ENCODE measurements at regions not wholly inside any gene's neighbourhood (a gene's known extent, or its start where the extent isn't known, plus 50 kb on each side); places are given as distances from the start of the nearest gene placed in this dataset.

DNA sequence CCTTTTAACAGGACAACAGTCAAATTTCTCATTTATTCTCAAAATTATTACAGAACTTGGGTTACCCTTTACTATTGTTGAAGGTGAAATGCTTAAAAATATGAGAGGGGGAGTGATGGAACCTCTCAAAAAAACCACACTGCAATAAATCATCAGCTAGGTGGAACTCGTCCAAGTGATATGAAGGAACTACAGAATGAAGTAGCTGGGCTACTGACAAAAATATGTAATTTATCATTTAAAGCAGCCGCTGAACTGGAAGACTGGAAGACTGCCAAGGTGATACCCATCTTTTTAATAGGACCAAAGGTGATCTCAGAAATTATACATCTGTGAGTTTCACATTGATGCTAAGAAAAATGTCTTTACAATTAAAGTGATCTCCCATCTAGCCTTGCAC is 597.7 kb upstream of the TENM3 start:
- DNase-seq (ENCODE audit: low read depth): no peak

DNA sequence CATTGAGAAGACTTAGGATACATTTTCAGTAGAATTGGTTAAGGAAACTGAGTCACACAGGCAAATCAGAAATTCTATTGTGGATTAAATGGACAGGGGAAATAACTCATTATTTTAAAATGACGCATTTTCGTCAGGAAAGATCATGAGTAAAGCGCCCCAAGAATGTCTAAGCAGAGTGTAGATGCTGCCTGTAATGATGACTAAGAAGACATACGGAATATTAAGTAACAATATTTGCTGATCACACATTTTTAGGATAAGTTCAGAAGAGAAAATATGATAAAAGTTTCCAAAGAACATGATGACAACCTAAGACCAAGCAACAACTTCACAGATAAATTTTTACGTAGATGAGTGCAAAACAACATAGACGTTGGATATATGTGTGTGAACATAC is 596.3 kb upstream of the TENM3 start:
- DNase-seq (ENCODE audit: low read depth): no peak

DNA sequence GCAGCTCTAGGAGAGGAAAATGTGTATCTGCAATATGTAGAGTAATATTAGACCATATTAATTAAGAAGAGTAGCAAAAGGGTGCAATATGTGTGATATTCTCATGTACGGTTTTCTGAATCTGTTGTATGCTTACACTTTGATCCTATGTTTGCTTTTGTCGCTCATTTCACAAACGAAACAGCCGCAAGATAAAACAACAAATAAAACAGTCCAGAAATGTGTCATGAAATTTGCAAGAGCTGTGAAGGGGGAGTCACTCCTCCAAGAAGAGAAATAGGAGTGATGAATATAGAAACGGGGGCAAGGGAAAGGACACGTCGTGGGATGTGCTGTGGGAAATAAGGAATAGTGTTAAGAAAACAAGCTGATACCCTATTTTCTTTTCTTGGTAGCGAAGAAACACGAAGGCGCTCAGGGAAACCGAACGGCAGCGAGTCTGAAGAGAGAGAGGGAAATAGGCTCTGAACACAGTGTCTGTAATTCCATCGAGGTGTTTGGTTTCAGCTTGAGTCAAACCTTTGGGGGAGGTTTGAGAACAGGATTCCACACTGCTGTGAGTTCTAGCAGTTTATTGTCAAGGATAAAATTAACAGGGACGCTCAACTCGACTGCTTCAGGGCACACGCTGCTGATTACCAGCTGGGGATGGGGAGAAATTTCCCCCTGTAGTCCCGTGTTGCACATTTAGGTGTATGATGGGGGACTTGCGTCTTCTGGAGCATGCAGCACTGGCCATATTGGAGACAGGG is 595.6 kb upstream of the TENM3 start:
- DNase-seq (ENCODE audit: low read depth): no peak

DNA sequence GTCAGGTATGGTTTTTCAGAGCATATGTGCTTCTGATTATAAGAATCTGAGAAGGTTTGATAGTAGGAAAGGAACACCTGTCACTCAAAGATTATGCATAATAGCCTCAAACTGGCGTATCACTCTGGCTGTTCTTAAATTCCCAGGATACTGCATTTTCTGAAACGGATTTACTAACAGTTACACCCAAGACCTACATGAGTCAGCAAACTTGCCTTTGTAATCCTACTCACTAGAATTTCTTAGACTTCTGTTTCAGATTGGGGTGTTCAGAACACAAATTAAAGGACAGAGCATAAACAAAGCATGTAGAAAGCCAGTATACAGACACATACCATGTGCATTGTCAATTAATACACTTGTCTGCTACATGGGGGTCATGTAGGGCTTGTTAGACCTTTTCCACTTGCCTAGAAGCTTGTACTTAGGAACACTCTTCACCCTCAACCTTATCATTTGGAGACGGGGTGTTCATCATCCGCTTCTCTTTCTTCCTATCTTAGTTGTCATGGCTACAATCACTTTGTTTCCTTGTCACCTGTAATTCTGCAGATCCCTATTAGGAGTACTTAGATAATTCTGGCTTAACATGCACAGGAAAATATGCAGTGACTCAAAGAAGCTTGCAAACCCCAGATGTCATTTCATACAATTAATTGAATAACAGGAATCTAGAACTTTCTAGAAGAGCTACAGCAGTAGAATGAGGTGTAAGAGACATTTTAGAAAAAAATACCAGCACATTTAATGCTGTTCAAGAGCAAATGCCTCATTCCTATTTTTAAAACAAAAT is 593.0 kb upstream of the TENM3 start:
- no peak for DNase-seq (ENCODE audit: low read depth)

DNA sequence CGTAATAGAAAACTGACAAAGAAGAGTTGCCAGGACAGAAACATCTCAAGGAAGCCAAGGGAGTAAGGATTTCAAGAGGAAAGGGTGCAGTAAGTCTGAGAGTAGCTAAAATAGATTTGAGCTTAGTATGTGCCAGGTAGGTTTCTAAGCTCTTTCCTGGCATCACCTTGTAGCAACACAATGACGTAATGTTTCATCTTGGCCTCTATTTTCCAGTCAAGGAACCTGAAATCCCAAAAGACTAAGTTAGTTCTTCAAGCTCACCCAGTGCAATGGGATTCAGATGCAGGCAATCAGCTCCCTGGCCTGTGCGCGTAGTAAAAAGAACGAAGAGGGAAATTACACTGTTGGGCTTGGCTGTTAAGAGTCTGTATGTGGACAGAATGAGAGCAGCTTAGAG is 586.5 kb upstream of the TENM3 start:
- no peak for DNase-seq (ENCODE audit: low read depth)

DNA sequence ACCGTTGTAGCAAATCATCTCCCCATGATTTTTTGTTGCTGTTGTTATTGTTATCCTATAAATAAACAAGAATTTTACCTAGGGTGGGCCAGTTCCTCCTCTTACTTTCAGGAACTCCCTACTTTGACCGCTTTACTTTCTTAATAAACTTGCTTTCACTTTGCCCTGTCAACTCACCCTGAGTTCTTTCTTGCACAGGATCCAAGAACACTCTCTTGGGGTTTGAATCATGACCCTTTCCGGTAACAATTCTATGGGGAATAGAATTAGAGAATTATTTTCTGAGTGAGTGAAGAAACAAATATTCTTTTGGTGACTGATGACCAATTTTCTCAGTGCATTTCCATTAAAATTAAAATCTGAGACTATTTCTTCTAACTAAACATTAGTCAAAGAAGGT is 584.0 kb upstream of the TENM3 start:
- DNase-seq (ENCODE audit: low read depth): no peak

DNA sequence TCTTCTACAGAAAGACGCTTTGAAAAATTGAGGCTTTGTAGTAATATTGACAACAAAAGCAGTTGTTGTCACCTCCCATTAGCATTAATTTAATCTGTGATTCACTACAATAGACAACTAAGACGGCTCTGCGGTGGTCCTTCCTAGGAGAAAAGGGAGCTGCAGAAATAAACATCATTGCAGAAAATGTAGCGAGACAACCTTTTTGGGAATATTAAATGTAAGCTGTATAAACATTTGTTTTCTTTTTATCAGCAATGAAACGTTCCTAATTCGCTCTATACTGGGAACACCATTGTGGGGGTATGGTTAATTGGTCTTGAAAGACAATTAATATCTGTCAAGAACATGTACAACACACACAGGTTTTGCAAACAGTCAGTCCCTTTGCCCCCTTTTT is 583.3 kb upstream of the TENM3 start:
- DNase-seq (ENCODE audit: low read depth): no peak

DNA sequence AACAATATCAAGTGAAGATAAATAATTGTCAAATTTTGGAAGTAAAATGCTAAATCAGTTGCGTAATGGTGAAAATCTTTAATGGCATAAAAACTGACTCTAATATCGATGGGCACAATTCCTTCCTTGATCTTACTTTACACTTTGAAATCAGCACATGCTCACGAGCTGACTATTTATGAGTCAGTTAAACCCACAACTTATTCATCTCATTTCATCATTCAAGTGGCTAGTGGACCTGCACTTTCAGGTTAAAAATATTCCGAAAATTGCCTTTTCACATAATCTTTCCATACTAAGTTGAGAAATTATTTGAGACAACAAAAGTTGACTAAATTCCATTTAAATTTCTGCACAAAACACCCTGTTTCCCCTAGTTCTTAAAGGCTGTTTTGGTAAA is 582.1 kb upstream of the TENM3 start:
- no peak for DNase-seq (ENCODE audit: low read depth)

DNA sequence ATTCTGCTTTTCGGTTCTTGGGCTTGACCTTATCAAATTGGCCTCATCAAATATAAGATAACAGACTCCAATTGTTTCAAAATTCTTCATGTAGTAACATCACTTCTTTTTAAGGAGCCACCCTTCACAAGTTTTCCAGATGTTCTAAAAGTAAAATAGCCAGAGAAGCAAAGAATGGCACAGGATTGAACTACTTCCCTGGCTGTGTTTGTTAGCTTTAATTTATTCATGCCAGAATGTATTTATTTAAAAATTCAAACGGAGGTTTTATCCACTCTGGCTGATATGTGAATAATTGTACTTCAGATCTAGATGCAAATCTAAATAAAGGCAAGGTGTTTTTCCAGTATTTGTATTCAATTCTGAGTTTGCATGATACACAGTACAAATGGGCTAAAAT is 581.3 kb upstream of the TENM3 start:
- DNase-seq (ENCODE audit: low read depth): no peak

DNA sequence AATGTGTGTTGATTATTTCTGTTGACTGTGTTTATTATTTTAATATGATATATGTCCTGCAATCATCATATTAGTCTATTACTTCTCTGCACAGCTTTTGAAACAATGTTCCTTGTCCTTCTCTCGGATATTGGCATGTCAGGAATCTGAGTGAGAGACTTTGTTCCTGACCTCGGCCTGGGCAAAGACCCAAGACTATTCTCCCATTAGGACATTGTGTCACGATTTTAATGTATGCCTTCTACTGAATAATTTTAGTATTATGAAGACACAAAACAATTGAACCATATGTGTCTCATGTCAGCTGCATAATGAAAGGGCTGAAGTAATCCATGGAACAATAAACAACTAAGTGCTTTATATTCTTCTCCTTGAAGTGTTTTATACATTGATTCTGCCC is 580.8 kb upstream of the TENM3 start:
- DNase-seq (ENCODE audit: low read depth): no peak

DNA sequence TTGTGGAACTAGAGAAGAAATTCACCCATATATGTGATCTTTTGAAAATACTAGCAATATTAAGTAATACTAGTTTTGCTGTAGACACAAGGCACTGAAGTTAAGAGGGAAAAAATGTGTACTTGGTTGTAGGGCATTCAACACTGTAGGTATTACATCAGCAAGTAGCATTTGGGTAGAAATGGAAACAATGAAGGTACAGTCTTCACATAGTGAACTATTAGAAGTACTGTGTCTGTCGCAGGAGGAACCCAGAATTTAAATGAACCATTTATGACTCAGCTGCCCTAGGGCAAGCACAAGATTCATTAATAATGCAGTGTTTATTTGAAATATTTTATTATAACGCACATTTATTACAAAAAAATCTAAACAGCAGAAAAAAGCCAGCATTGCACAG is 572.7 kb upstream of the TENM3 start:
- DNase-seq (ENCODE audit: low read depth): no peak

DNA sequence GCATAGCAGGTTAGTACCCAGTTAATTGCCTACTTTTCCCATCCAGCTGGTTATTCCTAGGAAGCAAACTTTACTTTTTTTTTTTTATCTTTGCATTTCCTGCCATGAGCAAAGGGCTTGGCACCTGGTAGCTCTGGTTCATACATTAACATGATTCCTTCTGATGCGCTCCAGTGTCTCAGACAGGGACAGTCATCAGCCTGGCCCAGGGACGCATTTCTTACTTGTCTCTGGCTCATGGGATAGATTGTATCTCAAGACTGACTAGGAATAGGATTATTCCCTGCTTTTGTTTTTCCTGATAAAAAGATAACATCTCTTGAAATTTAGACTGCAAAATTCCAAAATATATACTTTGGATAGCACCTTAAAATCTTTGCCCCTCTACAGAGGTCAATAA is 571.5 kb upstream of the TENM3 start:
- DNase-seq (ENCODE audit: low read depth): no peak

DNA sequence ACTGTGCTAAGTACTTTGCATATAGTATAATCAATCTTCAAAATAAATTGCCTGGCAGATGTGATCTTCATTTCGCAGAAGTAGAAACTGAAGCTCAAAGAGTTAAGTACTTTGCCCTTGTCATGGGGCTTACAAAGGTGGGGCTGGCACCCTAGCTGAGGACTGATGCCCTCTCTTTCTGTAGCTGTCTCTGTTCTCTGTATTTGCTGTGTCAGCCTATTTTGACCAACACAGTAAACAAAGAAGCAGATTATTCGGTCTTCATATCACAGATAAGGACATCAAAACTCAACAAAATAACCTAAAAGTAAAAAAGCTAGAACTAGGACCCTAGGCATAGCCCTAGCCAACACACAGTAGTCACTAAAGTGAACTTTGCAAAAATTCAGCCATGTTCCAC is 570.5 kb upstream of the TENM3 start:
- DNase-seq (ENCODE audit: low read depth): no peak

DNA sequence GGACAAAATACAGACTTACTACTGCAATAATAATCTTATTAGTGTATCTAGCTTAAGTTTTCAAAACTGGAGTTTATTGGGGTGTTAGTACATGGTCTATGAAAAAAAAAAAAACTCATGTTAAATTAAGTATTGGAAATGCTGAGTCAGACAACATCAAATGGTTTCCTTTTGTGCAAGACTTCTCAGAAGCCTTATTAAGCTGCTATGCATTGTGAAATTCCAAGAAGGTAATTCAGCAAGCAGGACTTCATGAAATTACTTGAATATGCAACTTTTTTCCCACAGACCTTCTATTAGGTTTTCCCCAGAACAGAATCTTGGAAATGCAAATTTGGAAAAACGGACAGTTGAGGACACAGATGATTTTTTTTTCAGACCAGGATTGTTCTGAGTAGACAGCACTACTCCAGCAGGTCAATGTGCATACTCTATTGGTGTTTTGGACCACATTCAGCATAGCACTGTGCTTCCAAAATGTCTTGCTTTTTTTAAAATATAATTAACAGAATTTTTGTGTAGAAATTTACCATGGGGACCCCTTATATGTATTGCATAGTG is 568.8 kb upstream of the TENM3 start:
- DNase-seq (ENCODE audit: low read depth): no peak

DNA sequence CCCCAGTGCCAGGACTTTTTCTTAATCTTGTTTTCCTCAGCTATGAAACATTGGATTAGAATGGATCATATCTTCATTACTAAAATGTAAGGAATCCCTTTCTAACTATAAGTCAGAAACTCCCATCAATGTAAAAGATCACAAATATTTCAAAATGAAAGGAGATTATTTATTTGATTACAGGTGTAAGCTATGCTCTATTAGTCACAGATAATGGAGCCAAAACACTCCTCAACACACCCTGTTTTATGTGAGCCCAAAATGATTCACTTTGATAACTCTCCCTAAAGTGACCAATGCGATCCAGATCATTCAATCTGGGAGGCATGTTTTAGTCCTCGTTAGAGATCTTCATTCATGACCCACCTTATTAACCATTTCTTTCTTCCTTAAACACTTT is 566.7 kb upstream of the TENM3 start:
- no peak for DNase-seq (ENCODE audit: low read depth)

DNA sequence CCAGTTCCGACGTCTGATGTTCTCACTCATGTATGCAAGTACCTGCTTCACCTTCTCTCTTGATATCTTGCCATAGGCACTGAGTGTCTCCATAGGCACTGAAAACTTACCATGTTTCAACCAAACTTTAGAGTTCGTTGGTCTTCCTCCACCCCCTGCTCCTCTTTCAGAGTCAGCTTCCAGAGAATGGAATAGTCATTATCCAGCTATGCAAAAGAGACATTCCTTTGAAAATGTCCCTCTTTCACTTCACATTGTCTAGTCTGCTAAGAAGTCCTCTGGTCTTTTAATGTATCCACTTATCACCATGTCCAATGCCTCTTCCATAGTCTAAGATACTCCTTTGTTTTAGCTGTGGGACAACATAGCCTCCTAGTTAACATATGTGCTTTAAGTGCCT is 566.0 kb upstream of the TENM3 start:
- DNase-seq (ENCODE audit: low read depth): no peak

DNA sequence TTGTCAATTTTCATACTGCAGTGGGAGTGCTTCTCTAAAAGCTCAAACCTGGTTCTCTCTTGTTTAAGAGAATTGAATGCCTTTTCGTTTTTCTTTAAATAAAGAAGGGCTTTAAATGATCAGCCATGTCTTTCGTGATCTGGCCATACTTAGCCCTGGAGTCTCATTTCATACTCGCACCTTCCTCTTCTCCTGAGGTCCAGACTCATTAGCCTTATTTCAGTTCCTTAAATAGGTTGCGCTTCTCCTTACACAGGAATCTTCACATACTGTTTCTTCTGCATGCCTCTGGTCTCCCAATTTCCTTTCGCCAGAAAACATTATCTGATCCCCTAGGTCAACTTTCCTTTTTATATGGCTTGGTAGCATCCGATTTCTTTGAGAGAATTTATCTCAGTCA is 565.6 kb upstream of the TENM3 start:
- DNase-seq (ENCODE audit: low read depth): no peak

DNA sequence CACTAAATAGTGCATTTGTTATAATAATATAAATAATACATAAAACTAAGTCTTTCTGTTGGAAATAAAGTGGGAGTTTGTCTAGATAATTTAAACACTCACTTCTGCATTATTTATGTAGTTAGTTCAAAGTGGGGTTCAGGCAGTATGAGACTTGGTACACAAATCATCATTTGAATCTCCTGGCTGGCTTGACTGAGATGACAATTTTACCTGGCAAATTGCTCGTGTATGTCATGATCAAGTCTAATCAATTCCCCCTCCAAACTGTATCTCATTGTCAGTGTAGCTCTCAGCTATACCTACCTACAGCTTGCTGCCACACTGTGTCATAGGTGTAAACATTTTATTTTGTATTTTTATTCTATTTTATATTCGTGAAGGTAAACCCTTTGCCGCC is 563.4 kb upstream of the TENM3 start:
- no peak for DNase-seq (ENCODE audit: low read depth)

DNA sequence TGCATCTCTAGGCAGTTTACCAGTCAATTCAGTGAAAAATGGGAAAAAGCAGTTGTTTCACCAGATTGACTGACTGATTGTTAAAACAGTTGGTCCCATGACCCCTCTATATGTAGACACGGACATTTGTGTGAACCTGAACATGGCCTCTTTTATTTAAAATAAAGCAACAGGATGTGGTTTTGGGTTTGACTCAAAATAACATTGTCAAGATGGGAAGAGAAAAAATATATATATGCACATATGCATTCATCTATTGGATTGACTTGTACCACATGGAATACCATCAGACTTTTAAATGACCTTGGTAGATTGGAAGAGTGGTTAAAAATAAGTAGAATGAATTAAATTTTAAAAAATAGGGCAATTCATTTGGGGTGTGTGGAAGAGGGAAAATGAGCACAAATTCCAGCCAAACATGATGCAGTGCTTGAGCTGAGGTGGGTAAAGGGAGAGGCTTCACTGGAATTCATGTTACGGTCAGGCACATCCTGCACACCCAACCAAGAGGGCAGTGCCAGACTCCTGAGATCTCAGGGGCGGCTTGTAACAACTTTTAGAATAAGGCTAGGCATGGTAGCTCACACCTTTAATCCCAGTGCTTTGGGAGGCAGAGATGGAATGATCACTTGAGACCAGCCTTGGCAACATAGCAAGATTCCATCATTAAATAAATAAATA is 560.7 kb upstream of the TENM3 start:
- DNase-seq (ENCODE audit: low read depth): no peak

DNA sequence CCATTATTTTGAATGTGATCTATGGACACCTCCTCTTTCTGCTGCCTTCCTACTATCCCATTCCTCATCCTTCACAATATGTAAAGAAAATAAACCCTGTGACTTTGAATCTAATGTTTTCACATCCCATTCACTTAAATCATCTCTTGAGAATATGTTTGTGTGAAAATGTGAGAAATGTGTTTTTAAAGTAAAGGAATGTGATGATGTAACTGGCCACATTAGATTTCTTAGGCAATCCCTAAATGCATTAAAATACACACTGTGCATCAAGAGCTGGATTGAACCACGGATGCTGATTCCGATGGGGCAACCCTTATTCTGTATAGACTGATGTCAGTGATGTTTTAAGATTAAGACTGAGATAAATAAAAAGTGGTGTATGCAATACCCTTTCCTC is 558.9 kb upstream of the TENM3 start:
- no peak for DNase-seq (ENCODE audit: low read depth)

DNA sequence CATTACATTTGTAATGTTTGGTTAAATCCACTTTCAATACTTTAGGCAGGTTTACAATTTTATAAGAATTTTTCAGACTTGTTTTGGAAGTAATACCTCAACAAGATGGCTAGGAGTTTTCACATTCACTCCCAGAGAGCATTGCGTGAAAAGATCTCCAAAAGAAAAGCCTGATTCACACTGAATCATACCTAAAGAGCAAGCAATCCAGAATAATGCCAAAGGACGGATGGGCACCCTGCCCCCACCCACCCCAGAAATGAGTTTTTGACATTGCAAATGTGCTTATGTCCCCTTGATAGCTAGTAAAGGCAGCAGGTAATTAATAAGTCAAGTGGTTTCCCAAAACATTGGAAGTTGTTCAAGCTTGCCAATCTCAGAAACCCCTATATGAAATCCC is 557.7 kb upstream of the TENM3 start:
- no peak for DNase-seq (ENCODE audit: low read depth)

DNA sequence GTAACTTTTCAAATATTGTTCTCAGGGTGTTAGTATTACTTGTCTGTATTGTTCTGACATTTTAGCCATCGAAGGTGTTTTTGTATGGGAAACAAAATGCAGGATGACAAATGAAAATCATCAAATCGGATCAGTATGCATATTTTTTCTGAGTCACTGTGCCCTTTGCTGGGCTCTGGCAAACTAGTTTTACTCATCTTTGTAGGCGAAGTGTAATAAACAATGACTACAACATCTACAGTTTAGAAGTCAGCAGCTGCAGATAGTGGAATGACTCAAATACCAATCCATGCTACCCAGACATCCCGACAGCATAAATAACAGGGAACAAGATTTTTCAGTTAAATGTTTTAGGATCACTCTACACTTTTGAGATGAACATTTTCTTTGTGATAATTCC is 557.3 kb upstream of the TENM3 start:
- no peak for DNase-seq (ENCODE audit: low read depth)

DNA sequence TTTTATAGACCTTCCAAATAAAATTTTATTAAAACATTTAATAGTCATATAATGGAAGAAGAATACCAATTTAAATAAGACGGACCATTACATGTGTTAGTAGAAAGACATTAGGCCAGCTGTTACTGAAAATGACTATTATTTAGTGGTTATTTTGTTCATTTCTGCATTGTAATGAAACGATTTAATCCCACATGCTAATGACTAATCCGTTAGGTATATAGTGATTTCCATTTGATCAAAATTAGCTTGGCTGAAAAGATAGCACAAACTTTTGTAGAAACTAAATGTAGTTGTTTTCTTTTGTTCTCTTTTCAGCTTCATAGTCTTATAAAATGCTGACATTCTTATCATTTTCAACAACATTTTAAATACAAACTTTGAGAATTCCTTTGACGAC is 556.1 kb upstream of the TENM3 start:
- no peak for DNase-seq (ENCODE audit: low read depth)

Data from activated gamma-delta T cell treated with anti-CD3 and anti-CD28 coated beads, Interleukin-2, amount 50 U/mL, for 16 hours (primary cell).